HepG2 (cell line): ENCODE measurements at regions not wholly inside any gene's neighbourhood (a gene's known extent, or its start where the extent isn't known, plus 50 kb on each side); places are given as distances from the start of the nearest gene placed in this dataset.

Experiments
- ATAC-seq: fragments of 200-7000 bp; cut with Tn5 transposase; 3 replicates; pipeline ENCODE4 v1.9.1; 2020; ENCODE audit warnings: mild to moderate bottlenecking, moderate library complexity
- BruUV-seq: library from RNA; stranded (reverse); fragments of 400-500 nt; replicated peaks from 2 replicates; lab custom pipeline; 2021; lab: Mats Ljungman, UMichigan
- CTCF ChIA-PET: fragments of 300-600 bp; formaldehyde crosslinking; extraction: SDS; loops from one replicate; lab custom pipeline; 2021; ENCODE audit warnings: low total read pairs, inconsistent platforms, low intra/inter-chr PET ratio; lab: Yijun Ruan, JAX
- POLR2A ChIA-PET: fragments of 350-600 bp; sonication (Branson Sonifier 250); formaldehyde crosslinking; loops from one replicate; lab custom pipeline; 2020; ENCODE audit warnings: antibody characterized with exemption, inconsistent platforms; lab: Yijun Ruan, JAX
- DNase-seq: peaks from one replicate; pipeline ENCODE4 v3.0.0-alpha.2; 2015; ENCODE audit warnings: low spot score
- FAIRE-seq: peaks from 3 replicates; lab custom pipeline; 2011; peaks lifted over from hg19 to GRCh38; lab: Jason Lieb, UNC
- H2AFZ ChIP-seq: one replicate; pipeline ENCODE4 v1.6.1; 2011; ENCODE audit warnings: low read length, inconsistent platforms
- H3K27ac ChIP-seq: fragments of 300-600 bp; 3 replicates; pipeline ENCODE4 v1.8.0; 2011; ENCODE audit warnings: mixed run types, mild to moderate bottlenecking, mixed read lengths, low read length, inconsistent platforms; ENCODE audit not compliant: insufficient read depth; ENCODE audit errors: extremely low read length
- H3K27me3 ChIP-seq, 2 experiments: fragments of 200-600 bp in 1 of 2; 2 replicates in 1 of 2; 3 replicates in 1 of 2; pipeline versions ENCODE4 v1.6.0 to v1.8.0; 2011; ENCODE audit warnings: low read length in 2 of 2, mild to moderate bottlenecking in 2 of 2, moderate library complexity in 2 of 2, inconsistent platforms in 1 of 2; ENCODE audit not compliant: insufficient read depth in 2 of 2, control insufficient read depth in 1 of 2
- H3K36me3 ChIP-seq, 2 experiments: fragments of 200-600 bp in 1 of 2; replicated peaks in 1 of 2; 2 replicates in 1 of 2; 3 replicates in 1 of 2; pipeline versions ENCODE4 v1.5.1 to v1.8.0; 2011; ENCODE audit warnings: low read length in 2 of 2, inconsistent platforms in 1 of 2; ENCODE audit not compliant: insufficient read depth in 2 of 2, control insufficient read depth in 1 of 2
- H3K4me1 ChIP-seq: 2 replicates; pipeline ENCODE4 v1.5.1; 2012; ENCODE audit warnings: low read length, inconsistent platforms; ENCODE audit not compliant: insufficient read depth
- H3K4me2 ChIP-seq: 2 replicates; pipeline ENCODE4 v1.6.0; 2011; ENCODE audit warnings: low read depth, low read length, inconsistent platforms
- H3K4me3 ChIP-seq, 3 experiments: fragments of 200-600 bp in 1 of 3; sonication (generic), shearing (Covaris generic) in 1 of 3; replicated peaks in 1 of 3; 2 replicates each; pipeline ENCODE4 v1.5.1; 2011 to 2016; ENCODE audit warnings: low read length in 3 of 3, inconsistent platforms in 2 of 3, low read depth in 2 of 3, mild to moderate bottlenecking in 2 of 3, control low read depth in 1 of 3, mixed read lengths in 1 of 3; ENCODE audit not compliant: insufficient read depth in 1 of 3
- H3K79me2 ChIP-seq: one replicate; pipeline ENCODE4 v1.6.1; 2011; ENCODE audit warnings: low read length, inconsistent platforms; ENCODE audit not compliant: insufficient read depth
- H3K9ac ChIP-seq: 2 replicates; pipeline ENCODE4 v1.6.0; 2011; ENCODE audit warnings: mild to moderate bottlenecking, low read depth, low read length, inconsistent platforms; ENCODE audit not compliant: insufficient read depth
- H3K9me3 ChIP-seq: 2 replicates; pipeline ENCODE4 v1.5.1; 2012; ENCODE audit warnings: mild to moderate bottlenecking, low read length
- H4K20me1 ChIP-seq: 2 replicates; pipeline ENCODE4 v1.6.0; 2011; ENCODE audit warnings: inconsistent platforms, mild to moderate bottlenecking, low read length, moderate library complexity; ENCODE audit not compliant: insufficient read depth
- CREM ChIP-seq, 2 experiments: sonication (generic) in 1 of 2; formaldehyde crosslinking in 1 of 2; IDR thresholded peaks; 2 replicates each; pipeline versions ENCODE4 v1.4.0 to v1.6.1; 2016 to 2020; ENCODE audit warnings: antibody characterized with exemption in 1 of 2, mild to moderate bottlenecking in 1 of 2, missing genetic modification reagents in 1 of 2
- CSRNP1 ChIP-seq: sonication (generic); formaldehyde crosslinking; IDR thresholded peaks from 2 replicates; pipeline ENCODE4 v1.8.1; 2023; ENCODE audit warnings: mild to moderate bottlenecking, missing genetic modification reagents
- ETS1 ChIP-seq: sonication (generic); formaldehyde crosslinking; IDR thresholded peaks from 2 replicates; pipeline ENCODE4 v1.4.0; 2020; ENCODE audit warnings: missing genetic modification reagents
- HIC2 ChIP-seq: sonication (generic); formaldehyde crosslinking; IDR thresholded peaks from 2 replicates; pipeline ENCODE4 v1.9.0; 2022; ENCODE audit warnings: low read depth, missing genetic modification reagents
- HOXA9 ChIP-seq: sonication (generic); formaldehyde crosslinking; IDR thresholded peaks from 2 replicates; pipeline ENCODE4 v1.8.1; 2022; ENCODE audit warnings: missing genetic modification reagents, mild to moderate bottlenecking, moderate library complexity, borderline replicate concordance
- IKZF5 ChIP-seq: IDR thresholded peaks from 2 replicates; pipeline ENCODE4 v1.6.1; 2018; ENCODE audit warnings: missing genetic modification reagents, mild to moderate bottlenecking, missing compliant biosample characterization
- JUN ChIP-seq: sonication (generic); formaldehyde crosslinking; IDR thresholded peaks from 2 replicates; pipeline ENCODE4 v1.4.0; 2020; ENCODE audit warnings: mild to moderate bottlenecking, missing genetic modification reagents
- KLF9 ChIP-seq: IDR thresholded peaks from 2 replicates; pipeline ENCODE4 v1.6.1; 2016; ENCODE audit warnings: low read depth
- KMT2A ChIP-seq: sonication (generic); formaldehyde crosslinking; IDR thresholded peaks from 2 replicates; pipeline ENCODE4 v1.4.0; 2020; ENCODE audit warnings: missing genetic modification reagents
- PRPF4 ChIP-seq: fragments of 200-400 bp; formaldehyde crosslinking; IDR thresholded peaks from 2 replicates; pipeline ENCODE4 v1.6.1; 2016; ENCODE audit warnings: low read length, low read depth; ENCODE audit not compliant: poor library complexity, severe bottlenecking
- REL ChIP-seq: sonication (generic); formaldehyde crosslinking; conservative IDR thresholded peaks from 2 replicates; pipeline ENCODE4 v1.8.0; 2022; ENCODE audit warnings: mild to moderate bottlenecking, missing genetic modification reagents, moderate library complexity
- SMC3 ChIP-seq: IDR thresholded peaks from 2 replicates; pipeline ENCODE4 v1.6.1; 2011; ENCODE audit warnings: low read length, improper control_type of control experiment
- SRSF4 ChIP-seq: fragments of 200-400 bp; formaldehyde crosslinking; IDR thresholded peaks from one replicate; pipeline ENCODE4 v1.6.1; 2018; ENCODE audit warnings: mild to moderate bottlenecking, low read depth, low read length, moderate library complexity; ENCODE audit not compliant: poor library complexity, severe bottlenecking
- SUZ12 ChIP-seq: fragments of 150-350 bp; IDR thresholded peaks from 2 replicates; pipeline ENCODE4 v1.6.1; 2014; ENCODE audit warnings: low read depth, low read length
- TFDP2 ChIP-seq: sonication (generic); formaldehyde crosslinking; IDR thresholded peaks from 2 replicates; pipeline ENCODE4 v1.4.0; 2020; ENCODE audit warnings: missing genetic modification reagents
- ZFP82 ChIP-seq: sonication (generic); formaldehyde crosslinking; IDR thresholded peaks from 2 replicates; pipeline ENCODE4 v1.5.1; 2020; ENCODE audit warnings: mild to moderate bottlenecking, missing genetic modification reagents, borderline replicate concordance
- ZNF570 ChIP-seq: sonication (generic); formaldehyde crosslinking; IDR thresholded peaks from 2 replicates; pipeline ENCODE4 v1.4.0; 2020; ENCODE audit warnings: mild to moderate bottlenecking, missing genetic modification reagents, borderline replicate concordance
- WGBS: methylation state at CpG from one replicate; pipeline ENCODE4 v1.1.6; 2017; ENCODE audit warnings: low lambda C conversion rate; 5-methylcytosine and 5-hydroxymethylcytosine counted together
- in situ Hi-C: cut with HindIII; loops from 2 replicates; pipeline ENCODE4 v1.10.0; 2017; ENCODE audit warnings: low pct_unique_long_range_greater_than_20kb; ENCODE audit not compliant: extremely low pct_ligation_motif_present
- intact Hi-C: fragments of 100-400 bp; cut with micrococcal nuclease; formaldehyde crosslinking; loops from one replicate; pipeline ENCODE4 v1.10.0; 2022; ENCODE audit not compliant: unreplicated experiment

DNA sequence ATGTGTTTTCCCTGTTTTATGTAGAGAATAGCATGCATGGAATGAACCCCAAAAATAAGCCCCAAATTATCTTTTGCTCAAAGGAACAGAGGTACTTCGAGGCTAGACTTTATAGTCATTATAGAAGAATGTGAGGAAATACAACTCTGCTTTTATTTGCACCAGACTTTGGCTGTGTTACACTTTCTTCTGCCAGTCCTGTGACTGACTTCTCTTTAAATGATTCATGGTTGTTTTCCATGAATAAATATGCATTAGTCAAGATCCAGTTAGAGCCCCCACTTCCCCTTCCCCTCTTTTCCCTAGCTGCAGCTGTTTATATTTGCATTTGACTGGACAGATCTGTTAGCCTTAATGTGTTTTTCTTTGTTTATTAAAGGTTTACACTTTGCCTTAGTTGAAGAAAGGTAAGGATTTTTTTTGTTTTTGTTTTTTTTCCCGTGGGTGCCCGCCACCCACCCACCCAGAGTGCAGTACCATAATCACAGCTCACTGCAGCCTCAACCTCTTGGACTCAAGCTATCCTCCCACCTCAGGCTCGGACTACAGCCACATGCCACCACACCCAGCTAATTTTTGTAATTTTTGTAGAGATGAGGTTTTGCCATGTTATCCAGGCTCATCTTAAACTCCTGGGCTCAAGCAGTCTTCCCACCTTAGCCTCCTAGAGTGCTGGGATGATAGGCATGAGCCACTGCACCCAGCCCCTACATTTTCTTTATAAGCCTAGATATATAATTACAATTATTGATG is 152.6 kb downstream of the CYB561 start:
- H3K4me2 ChIP-seq: no peak overlapping the region
- H3K4me1 ChIP-seq: no peaks in the 10 kb centered on the region
- no peak overlapping the region for H3K4me3 ChIP-seq
- DNase-seq (no peak), ATAC-seq (no peak), FAIRE-seq (no peak)
- no peaks in the 10 kb centered on the region for H3K79me2 ChIP-seq
- 1% methylated on average over 4 of the region's 4 CpGs for WGBS
- no peak overlapping the region for H2AFZ ChIP-seq
- no peaks in the 10 kb centered on the region for H4K20me1 ChIP-seq
- intact Hi-C loops: no loop called here
- BruUV-seq: no TSS peak
- POLR2A ChIA-PET: no interaction called here
- H3K36me3 ChIP-seq: no peaks in the 10 kb centered on the region
- in situ Hi-C loops: no loop called here
- TF ChIP-seq KLF9 (CRISPR knock-in tag) (no peak), CREM (IDR thresholded peaks at IDR 0.05) (no peak), CREM (CRISPR knock-in tag; IDR thresholded peaks at IDR 0.05) (no peak), HOXA9 (CRISPR knock-in tag) (no peak), JUN (no peak), SUZ12 (no peak), IKZF5 (CRISPR knock-in tag) (no peak), PRPF4 (no peak), ZFP82 (CRISPR knock-in tag) (no peak), CSRNP1 (no peak), SMC3 (no peak), ZNF570 (CRISPR knock-in tag) (no peak), HIC2 (CRISPR knock-in tag) (no peak), TFDP2 (CRISPR knock-in tag) (no peak), KMT2A (CRISPR knock-in tag) (no peak), REL (CRISPR knock-in tag) (no peak), ETS1 (CRISPR knock-in tag) (no peak), SRSF4 (no peak)
- CTCF ChIA-PET: no interaction called here
- no peaks in the 10 kb centered on the region for H3K27me3 ChIP-seq
- H3K9ac ChIP-seq: no peak overlapping the region
- H3K9me3 ChIP-seq: no peaks in the 10 kb centered on the region
- H3K27ac ChIP-seq: no peak overlapping the region
